Limb (tissue), 2 donors: ENCODE measurements at regions not wholly inside any gene's neighbourhood (a gene's known extent, or its start where the extent isn't known, plus 50 kb on each side); places are given as distances from the start of the nearest gene placed in this dataset.
"Not testable (repeated sequence)": the region's sequence is repeated elsewhere in the genome, so short reads cannot be mapped to it uniquely, and the experiment has no call there.

Source experiments
- DNase-seq, 2 donors: peaks; one replicate each; pipeline ENCODE4 v3.0.0-alpha.2; 2016; ENCODE audit errors: extremely low spot score in 2 of 2

- no peak for DNase-seq
These were observed 139.8 kb upstream of the XPO1 start for GRCh38 chr2:61677942-61678341.

GRCh38 chr2:61677306-61677705 lies 139.2 kb upstream of the XPO1 start:
- DNase-seq, result no peak

DNA sequence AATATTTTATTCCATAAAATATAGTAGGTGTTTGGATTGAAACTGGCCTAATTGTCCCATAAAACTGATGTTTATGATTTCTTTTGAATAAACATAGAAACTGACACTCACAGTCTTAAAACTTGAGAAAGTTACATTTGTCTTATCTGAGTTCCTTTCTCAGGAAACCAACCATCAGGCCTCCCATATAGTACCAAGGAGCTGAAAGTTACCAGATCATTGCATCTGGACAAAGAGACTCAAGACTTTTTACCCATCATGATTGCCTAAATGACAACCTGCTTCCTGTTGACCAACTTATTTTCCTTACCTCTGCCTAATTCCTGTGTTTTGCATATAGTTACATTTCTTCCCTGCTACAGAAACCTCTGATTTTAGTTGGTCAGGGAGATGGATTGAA lies 137.0 kb upstream of the XPO1 start:
- no peak for DNase-seq

GRCh38 chr2:61671561-61672315 lies 133.6 kb upstream of the XPO1 start:
- DNase-seq, result no peak

DNA sequence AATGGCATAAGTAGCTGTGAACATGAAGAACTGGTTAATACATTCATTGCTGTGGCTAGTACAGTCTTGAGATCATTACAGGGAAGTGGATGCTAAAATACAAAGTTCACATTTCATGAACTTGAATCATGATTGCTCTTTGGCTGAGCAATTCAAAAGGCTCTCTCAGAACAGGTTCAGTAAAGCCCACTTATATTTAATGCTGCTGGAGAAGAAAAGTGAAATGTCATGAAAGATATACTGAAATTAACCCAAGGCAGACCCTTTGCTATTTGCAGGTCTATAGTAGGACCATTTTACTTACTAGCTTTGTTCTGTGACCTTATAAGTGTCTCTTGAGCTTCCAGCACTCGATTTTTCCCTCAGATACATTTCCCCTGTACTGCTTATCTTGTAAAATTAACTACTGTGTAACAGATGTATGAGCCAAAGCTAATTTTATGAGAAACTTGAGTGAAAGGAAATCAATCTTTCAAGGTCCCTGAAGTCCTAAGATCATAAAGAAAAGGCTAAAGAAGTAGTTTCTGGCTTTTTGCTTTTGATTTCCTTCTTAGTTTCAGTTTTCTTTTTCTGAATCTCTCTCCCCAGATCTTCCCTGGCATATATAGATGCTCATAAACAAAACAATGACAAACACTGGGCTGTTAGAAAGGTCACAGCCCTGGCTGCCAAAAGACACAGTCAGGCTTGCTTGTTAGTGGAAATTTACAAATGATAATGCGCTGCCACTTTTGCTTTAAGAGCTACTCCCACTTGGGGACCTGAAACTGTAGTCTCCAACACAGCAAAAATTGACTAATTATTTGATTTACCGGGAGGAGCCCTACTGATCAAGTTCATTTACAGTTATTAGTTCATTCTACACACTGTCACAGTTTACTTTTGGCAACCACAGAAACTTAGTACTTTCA lies 132.7 kb upstream of the XPO1 start:
- no peak for DNase-seq

- DNase-seq, result no peak
These were observed 126.0 kb upstream of the XPO1 start for GRCh38 chr2:61664190-61664589.

GRCh38 chr2:61662990-61663389 lies 124.8 kb upstream of the XPO1 start:
- DNase-seq, result no peak

- no peak for DNase-seq
These were observed 122.6 kb upstream of the XPO1 start for GRCh38 chr2:61660511-61661388.

- peak in 1 of 2 donors; percentile 8 for DNase-seq
These were observed 121.0 kb upstream of the XPO1 start for GRCh38 chr2:61658841-61659780.

DNA sequence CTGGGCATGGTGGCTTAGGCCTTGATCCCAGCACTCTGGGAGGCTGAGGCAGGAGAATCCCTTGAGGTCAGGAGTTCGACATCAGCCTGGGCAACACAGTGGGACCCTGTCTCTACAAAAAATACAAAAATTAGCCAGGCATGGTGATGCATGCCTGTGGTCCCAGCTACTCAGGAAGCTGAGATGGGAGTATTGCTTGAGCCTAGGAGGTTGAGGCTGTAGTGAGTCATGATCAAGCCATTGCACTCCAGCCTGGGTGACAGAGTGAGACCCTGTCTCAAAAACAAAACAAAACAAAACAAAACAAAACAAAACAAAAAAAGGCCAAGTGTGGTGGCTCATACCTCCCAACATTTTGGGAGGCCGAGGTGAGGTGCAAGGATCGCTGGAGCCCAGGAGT lies 111.8 kb upstream of the XPO1 start:
- not testable (repeated sequence) for DNase-seq

GRCh38 chr2:61649021-61649420 lies 110.9 kb upstream of the XPO1 start:
- DNase-seq, result no peak

DNA sequence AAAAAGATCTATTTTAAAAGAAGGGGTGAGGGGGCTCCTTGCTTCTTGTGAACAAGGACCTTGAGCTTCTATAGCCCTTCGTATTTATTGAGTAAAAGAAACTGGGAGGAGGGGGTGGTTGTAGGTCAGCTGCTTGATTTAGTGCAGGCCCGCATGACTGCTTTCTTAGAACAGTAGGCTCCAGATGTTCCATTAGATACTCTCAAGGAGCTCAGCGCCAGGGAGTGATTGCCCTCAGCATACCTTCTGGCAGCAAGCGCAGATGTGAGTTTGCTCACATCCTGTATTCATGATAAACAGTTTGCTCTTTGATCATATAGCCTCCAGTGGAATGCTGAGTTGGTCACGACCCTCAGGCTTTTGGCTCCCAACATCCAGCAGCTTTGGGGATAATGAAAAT lies 108.9 kb upstream of the XPO1 start:
- DNase-seq, result no peak

- no peak for DNase-seq
These were observed 107.8 kb upstream of the XPO1 start for GRCh38 chr2:61645911-61646310.

GRCh38 chr2:61643153-61643552 lies 105.0 kb upstream of the XPO1 start:
- not testable (repeated sequence) for DNase-seq

- no peak for DNase-seq
These were observed 102.2 kb upstream of the XPO1 start for GRCh38 chr2:61640406-61640805.

DNA sequence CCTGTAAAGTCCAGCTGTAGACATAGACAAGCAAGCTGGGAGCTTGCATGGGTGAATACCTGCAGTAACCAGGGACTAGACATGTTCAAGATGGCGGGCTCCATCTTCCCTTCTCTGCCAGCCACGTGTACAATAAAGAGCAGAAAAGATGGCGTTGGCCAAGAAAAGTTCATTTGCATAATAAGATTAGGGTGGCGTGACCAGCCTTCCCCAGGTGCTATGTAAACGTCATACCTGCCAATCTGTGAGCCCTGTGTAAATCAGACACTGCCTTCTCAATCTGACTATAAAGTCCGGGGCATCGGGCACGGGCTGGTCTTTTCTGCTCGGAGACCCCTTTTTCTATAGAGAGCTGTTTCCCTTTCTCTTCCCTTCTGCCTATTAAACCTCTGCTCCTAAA lies 101.6 kb upstream of the XPO1 start:
- no peak for DNase-seq

GRCh38 chr2:61636686-61637085 lies 98.5 kb upstream of the XPO1 start:
- DNase-seq, result no peak

GRCh38 chr2:61634512-61634911 lies 96.4 kb upstream of the XPO1 start:
- no peak for DNase-seq

- no peak for DNase-seq
These were observed 95.1 kb upstream of the XPO1 start for GRCh38 chr2:61633250-61633649.
